Adrenal gland (tissue), 5 donors: ENCODE measurements at regions not wholly inside any gene's neighbourhood (a gene's known extent, or its start where the extent isn't known, plus 50 kb on each side); places are given as distances from the start of the nearest gene placed in this dataset.

ENCODE experiments used
- POLR2A ChIP-seq, 2 donors: fragments of 450-650 bp; IDR thresholded peaks; one replicate each; pipeline ENCODE4 v1.6.1; 2017; ENCODE audit warnings: antibody characterized with exemption in 2 of 2, mild to moderate bottlenecking in 2 of 2, moderate library complexity in 1 of 2
- TF ChIP-seq, protein P1 (sequence below), 6 experiments: fragments of 450-650 bp in 4 of 6; fragments of 200-600 bp in 2 of 6; sonication (generic) in 1 of 6; IDR thresholded peaks; 1 replicate in 5 of 6; 2 replicates in 1 of 6; pipeline versions ENCODE4 v1.5.1 to v1.8.0; 2016 to 2021; ENCODE audit warnings: antibody characterized with exemption in 6 of 6, mild to moderate bottlenecking in 2 of 6, moderate library complexity in 1 of 6
- donor health status: DM: no; HTN: no; CAD: no.

- TF ChIP-seq, protein P1, sequence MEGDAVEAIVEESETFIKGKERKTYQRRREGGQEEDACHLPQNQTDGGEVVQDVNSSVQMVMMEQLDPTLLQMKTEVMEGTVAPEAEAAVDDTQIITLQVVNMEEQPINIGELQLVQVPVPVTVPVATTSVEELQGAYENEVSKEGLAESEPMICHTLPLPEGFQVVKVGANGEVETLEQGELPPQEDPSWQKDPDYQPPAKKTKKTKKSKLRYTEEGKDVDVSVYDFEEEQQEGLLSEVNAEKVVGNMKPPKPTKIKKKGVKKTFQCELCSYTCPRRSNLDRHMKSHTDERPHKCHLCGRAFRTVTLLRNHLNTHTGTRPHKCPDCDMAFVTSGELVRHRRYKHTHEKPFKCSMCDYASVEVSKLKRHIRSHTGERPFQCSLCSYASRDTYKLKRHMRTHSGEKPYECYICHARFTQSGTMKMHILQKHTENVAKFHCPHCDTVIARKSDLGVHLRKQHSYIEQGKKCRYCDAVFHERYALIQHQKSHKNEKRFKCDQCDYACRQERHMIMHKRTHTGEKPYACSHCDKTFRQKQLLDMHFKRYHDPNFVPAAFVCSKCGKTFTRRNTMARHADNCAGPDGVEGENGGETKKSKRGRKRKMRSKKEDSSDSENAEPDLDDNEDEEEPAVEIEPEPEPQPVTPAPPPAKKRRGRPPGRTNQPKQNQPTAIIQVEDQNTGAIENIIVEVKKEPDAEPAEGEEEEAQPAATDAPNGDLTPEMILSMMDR (IDR thresholded peaks at IDR 0.05): no peak
- no peak for TF ChIP-seq POLR2A (IDR thresholded peaks at IDR 0.05)
Observed at GRCh38 chrX:19293606-19294325, 50.0 kb upstream of the PDHA1 start.
